Stimulated activated CD4-positive, alpha-beta T cell treated with anti-CD3 and anti-CD28 coated beads, TNF-alpha, amount 100 ng/mL, for 48 hours (primary cell): ENCODE measurements at regions not wholly inside any gene's neighbourhood (a gene's known extent, or its start where the extent isn't known, plus 50 kb on each side); places are given as distances from the start of the nearest gene placed in this dataset.

ENCODE experiments used
- DNase-seq, 3 donors: peaks; one replicate each; pipeline ENCODE4 v3.0.0-alpha.2; 2020; ENCODE audit warnings: low read depth in 3 of 3

DNA sequence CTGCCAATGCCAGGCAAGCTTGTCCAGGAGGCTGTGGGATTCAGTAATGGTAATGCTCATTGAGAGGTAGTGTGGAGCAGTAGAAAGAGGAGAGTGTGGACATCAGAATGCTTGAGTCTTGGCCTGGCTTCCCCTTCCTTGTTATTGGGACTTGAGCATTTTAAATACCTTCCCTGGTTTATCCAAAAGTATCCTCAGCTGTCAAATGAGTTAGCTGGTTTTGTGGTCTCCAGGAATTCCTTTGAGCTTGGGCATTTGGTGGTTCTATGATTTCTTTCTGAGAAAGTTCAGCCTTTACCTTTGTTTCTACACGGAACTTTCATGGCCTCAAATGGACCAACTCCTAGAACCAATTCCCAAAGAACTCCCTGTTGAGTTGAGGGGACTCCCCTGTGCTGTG lies 264.3 kb downstream of the PTEN start:
- no peak for DNase-seq

DNA sequence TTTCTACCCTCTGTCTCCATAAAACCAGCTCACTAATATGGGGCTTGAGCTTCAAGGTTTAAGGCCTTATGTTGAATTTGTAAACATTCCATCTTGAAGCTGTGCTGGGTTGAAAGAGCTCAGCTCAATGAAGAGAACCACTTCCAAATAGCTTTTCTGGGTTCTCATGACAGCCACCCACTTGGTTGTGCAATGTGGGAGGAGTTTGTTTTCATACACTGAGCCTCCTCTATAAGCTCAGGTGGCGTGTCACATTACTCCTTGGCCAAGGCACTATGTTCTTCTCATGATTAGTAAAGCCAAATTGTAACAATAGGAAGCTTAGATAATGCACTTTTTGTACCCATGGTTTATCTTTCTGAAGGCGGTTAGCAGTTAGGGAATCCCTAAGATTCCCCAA lies 265.6 kb downstream of the PTEN start:
- DNase-seq: no peak

DNA sequence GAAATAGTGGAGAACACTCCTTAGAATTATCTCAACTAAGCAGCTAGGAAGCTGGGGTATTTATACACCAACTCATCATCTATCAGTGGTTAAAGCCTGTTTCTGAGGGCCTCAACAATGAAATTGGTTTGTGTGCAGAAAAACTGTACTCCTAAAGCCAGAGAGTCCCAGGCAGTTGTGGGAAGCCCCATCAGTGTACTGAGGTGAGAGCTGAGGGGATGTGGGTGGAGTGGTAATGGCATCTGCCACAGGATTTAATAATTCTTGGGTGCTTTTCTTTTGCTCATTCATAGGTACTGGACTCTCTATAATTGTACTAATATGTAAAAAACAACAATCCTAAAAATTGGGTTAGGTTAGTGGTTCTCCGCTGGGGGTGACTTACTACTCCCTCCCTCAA lies 267.5 kb downstream of the PTEN start:
- DNase-seq: no peak

DNA sequence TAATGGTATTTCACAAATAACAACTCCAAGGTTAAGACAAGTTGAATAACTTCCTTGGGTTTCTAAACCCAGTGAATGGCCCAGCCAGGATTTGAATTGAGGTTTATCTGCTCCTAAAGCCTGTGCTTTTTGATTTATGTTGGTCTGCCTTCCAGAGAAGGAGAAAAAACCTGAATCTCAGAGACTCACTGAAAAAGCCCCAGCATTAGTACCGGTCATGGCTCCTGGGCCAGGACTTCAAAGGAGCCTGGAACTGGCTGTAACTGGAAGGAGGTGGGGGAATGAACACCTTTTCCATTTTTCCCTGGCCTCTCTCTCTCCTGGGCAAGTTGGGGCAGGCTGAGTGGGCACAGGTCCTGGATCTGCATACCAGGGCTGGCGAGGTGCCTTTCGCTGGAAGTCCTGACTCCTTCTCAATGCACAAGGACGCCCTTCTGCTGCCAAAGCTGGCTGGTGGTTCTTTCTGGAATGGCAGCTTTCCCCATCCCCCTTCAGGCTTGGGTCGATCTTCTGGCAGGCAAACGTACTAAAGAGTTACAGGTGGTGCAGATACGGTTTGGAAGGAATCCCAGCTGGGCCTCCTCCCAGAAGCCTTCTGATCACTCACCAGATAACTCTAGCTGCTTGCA lies 268.2 kb downstream of the PTEN start:
- no peak for DNase-seq

DNA sequence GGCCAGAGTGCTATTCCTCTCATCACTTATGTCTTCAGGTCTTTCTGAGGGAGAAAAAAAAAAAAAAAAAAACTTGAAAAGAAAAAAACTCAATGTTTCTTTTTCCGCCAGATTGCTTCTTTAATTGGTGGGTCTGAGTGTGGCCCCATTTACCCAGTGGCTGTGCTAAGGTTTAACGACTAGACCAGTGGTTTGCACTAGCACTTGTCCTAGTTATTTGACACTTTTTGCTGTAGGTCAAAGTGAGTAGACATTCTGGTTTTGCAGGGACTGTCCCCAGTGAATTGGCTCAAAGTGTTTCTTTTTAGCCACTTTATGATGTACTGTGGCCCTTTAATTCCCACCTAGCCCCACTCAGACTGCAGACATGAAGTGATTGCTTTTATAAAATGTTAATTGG lies 273.3 kb downstream of the PTEN start:
- DNase-seq: no peak

DNA sequence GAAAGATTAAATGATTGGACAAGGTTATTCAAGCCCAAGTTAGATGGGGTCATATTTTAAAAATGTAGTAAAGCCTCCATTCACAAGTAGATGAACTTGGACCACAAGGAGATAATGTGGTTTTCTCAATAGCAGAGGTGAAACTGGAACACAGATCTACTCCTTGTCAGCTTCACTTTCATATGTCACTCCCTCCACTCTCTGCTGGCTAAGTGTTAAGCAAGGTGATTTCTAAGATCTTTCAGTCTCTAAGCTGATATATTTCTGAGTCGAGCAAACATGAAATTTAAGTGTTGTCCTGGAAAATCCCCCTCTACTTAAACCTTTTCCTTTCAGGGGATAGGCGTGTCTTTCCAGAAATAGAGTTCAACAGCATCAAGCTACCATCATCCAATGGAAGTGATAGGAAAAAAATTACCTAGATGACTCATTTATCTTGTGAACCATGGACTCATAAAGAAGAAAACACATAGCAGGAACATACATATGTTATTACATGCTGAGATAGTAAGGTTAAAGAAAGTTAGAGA lies 275.0 kb downstream of the PTEN start:
- no peak for DNase-seq

DNA sequence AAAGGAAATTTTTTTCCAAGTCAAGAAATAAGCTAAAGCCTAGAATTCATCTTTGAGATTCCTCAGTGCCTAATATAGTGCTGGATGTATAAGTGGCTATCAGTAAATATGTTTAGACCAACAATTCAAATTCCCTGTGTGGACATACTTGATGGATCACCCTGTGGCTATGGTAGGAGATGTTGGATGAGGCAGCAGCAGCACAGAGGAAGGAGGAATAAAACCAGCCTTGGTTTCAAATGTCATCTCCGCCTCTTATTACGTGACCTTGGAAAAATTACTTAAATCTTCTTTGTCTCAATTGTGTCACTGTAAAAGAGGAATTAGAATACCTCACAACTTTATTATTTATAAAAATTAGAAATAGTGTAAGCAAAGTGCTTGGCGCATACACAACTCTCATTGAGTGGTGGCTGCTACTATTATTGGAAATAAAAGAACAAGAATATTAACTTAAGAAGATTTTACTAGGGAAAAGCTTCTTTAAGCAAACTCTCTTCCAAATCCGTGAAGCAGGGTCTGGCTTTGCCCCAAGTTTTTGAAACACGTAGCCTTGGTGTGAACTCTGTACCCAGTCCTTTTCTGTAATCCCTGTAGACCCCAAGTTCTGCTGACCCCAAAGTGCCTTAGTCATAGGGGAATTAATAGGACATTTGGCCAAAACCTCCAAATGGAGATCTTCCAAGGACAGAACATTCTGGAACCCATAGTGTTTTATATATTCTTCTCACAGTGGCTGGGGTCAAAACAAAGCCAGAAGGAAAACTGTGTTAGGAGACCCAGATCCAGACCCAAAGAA lies 283.8 kb downstream of the PTEN start:
- DNase-seq: no peak

DNA sequence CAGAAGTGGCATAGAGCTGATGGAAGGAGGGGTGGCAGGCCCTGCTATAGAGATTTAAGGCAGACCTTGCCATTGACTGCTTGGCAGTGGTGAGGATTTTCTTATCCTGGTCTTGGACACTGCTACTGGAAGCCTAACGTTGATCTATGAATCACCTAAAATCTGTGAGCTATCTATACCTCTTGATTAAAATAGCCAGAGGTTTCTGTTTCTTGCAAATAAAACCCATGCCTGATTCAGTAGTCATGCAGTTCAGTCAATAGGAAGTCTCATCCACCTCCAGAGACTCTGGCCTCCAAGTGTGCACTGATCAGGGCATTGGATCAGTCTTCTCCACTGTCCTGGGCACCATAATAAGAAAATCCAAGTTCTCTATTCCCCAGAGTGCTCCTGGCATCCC lies 286.5 kb downstream of the PTEN start:
- DNase-seq: no peak

DNA sequence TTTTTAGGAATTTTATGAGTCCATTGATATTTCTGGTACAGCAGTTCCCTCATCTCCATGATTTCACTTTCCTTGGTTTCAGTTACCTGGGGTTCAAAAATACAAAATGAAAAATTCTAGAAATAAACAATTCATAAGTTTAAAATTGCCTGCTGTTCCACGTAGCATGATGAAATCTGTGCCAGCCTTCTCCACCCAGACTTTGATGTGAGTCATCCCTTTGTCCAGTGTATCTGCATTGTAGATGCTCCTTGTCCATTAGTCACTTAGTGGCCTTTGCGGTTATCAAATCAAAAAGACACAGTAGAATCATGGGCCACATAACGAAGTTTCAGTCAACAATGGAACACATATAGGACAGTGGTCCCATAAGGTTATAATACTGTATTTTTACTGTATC lies 286.9 kb downstream of the PTEN start:
- no peak for DNase-seq

DNA sequence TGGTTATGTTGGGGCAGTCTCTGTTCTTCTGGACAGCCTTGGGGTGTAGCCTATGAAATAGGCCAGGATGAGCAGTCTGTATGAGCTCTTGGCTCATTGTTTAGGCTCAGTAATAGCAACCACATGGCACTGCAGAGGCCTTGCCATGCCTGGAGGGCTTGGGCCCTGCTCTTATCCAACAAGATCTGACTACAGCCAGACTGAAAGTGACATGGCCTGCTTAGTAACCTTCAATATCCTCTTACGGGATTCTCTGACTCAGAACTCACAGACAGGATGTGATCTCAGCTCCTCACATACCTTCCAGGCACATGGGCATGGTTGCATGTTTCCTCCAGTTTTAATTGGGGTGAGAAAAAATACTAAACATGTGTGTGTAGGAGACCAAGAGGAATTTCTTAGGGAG lies 289.3 kb downstream of the PTEN start:
- DNase-seq: peak; percentile 9 to 61 (median 29)

DNA sequence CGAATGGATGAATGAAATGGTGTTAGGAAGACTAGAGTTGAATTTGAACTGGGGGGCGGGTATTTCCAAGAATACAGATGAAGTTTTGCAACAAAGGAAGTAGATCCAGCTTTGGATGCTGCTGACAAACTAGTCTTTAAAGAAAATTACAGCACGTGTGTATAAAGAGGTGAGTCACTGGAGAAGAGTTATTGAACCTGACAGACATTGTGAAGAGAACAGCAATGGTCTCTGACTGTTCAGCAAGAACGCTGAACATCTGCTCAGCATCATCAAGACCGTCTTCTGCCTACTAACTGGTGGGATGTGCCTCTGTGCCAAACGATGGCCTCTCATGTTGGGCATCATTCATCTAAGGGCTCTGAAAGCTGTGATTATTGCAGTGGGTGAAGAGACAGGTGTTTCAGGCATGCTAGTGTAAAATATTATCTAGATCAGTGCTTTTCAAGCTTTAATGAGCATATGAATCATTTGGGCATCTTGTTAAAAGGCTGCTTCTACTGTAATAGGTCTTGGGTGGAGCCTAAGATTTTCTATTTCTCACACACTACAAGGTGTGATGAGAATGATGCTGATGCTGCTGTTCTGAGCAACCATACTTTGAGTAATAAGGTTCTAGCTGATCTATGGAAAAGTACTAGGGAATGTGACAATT lies 291.3 kb downstream of the PTEN start:
- no peak for DNase-seq

DNA sequence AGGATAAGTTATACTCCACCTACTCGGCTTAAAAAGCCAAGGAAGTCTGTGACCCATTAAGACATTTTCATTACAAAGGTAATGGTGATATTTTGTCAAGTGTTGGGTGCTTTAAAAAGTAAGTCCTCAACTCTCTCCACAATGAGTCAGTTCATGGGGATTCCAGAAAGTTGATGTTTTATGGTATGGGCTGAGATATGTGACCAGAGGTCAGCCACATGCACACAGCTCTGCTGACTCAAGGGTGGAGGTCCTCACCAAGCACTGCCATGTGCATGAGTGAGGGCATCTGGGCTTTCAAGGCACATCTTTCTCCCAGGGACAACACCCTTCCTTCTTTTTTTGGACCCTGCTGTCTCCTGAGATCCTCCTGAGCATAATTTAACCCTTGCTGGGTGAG lies 292.9 kb downstream of the PTEN start:
- DNase-seq: no peak

DNA sequence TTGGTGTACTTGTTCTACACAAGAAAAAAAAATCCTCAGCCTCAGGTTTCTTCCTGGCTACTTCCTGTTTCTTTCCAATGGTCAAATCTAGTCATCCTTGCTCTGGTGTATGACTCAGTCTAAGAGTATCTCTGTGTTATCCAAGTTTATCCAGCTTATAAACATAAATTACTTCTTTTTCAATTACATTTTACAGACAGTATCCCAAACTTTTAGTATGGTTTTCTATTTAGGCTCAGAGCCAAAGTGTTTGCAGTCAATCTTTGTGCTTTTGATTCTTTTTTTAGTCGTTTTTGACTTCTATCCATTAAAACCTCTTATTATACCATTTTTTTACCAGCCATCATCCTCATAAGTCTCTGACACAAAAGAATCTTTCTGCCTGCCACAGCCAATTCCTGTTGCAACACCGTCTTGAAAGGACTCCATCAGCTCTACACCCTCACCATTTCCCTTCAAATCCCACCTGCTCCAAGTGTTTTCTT lies 294.6 kb downstream of the PTEN start:
- no peak for DNase-seq

DNA sequence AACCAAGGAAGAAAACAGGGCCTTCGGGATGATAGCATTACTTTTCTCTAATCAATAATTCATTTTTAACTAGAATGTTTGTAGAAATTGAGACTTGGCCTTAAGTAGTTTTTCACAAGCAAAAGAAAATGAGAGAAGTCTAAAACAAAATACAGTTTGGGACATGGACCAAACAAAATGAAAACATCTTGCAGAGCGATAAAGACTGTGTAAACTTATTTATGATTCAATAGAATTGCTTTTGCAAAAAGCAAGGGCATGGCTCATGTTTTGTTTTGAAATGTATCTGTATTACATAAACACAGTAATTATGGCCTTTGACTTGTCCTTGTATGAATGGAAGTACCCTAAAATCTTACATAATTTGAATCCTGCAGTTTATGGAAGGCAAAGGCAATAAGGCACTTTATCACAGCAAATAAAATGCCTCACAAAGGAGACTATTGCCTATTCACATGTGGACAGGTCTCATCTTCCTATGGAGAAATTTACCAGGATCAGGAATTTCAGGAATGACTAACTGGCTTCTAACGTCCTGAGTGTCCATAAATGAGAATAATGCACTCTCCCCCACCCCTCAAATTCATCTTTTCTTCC lies 295.2 kb downstream of the PTEN start:
- no peak for DNase-seq

DNA sequence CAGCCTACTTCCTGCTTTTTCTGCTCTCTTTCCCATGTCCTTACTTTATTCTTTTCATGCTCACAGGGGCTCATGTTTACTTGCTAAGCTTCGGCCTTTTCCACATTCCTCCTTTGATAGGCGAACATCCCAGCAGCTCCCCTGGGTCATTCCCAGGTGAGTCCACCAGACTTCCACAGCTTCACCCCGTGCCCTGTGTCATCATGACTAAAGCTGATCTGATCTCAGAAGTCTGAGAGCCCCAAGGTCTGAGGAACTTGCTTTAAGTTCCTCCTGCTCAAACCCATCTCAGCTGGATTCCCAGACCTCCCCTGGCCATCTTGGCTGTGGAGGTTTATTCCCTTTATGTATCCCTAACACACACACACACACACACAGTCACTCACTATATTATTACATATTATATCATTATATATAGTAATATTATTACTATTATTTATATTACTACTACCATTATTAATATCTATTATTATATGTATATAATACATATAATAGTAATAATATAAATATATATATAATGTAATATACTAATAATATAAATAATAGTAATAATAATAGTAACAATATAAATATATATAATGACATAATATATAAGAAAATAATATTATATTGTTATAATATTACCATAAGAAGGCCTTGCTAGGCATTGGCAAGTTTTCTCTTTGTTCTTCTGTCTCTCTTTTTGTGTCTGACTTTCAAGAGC lies 295.9 kb downstream of the PTEN start:
- no peak for DNase-seq

DNA sequence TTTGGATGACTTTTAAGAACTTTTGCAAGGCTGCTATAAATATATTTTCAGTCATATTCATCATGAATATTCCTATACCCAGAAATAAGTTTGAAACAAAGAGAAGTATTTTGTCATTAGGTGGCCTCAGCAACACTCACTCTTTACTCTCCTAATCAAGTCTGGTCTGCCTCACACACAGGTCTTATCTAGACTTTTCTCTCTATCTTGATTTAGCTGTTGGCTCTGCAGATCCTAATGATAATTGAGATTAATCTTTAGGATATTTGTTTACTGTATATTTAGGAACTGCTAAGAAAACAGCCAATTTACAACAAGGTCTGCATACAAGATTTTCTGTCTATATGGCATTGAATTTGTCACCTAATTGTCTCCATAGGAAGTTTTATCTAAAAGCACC lies 297.6 kb downstream of the PTEN start:
- no peak for DNase-seq

DNA sequence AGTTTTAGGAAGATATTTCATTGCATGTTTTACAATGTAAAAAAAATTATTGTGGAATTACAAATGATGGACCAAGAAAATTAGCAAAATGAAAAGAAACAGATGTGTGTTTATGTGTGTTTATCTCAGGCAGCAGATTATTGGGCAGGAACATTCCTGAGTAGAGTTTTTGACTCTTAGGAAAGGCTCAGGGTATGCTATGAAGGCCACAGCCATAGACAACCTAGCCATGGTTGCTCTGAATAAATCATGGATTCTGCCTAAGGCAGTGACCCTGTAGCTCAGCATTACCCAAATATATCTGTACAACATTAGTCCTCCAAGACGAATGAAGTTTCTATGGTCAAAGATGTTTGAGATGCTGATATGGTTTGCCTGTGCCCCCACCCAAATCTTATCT lies 298.3 kb downstream of the PTEN start:
- DNase-seq: no peak

DNA sequence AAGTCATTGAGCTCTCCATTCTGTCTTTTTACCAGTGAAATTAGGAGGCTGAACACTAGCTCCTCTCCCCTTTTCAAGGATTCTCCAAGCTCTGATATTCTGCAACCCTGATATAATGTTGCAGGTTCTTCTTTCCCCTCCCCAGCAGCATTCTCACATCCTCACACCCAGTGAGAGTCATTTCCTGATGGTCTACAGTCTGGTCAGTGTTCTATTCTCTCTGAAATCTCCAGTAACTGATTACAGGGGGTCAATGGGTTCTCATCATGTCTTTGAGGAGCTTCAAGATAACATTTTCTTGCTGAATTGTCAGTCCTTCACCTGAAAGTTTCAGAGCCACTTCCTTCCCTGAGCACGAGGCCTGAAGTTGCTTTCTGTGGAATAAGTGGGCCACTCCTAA lies 299.4 kb downstream of the PTEN start:
- no peak for DNase-seq

DNA sequence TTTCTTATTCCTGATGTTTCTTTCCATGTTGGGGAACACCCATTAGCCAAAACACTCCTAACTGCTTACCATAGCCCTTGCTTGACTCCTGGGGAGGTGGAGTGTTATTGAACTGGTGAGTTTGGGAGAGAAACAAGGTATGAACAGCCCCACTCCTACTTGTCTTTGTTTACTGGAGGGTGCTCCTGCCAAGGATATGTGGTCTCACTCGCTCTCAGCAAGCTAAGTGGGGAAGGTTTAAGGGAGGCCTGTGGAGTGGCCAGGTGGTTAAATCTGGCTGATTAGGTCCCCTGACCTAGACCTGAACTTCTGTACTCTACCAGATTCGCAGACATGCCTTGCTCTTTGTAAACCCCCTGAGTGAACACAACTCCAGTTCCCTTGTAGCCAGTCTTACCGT lies 300.1 kb downstream of the PTEN start:
- no peak for DNase-seq

DNA sequence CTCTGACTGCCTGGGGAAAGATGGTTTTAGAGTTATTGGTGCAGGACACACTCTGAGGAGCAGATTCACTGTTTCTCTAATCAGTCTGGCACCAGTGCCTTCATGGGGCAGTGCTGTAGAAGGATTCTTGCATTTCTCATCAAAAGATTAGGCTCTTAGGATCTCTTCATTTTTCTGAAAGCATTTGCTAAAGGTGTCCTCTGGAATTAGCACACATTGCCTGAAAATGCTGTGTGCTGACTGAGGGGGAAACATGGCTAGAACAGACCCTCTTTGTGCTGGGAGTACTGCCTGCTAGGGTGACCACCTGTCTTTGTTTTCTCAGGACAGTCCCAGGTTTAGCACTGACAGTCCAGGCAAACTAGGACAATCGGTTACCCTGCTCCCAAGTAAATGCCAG lies 301.0 kb downstream of the PTEN start:
- DNase-seq: no peak

DNA sequence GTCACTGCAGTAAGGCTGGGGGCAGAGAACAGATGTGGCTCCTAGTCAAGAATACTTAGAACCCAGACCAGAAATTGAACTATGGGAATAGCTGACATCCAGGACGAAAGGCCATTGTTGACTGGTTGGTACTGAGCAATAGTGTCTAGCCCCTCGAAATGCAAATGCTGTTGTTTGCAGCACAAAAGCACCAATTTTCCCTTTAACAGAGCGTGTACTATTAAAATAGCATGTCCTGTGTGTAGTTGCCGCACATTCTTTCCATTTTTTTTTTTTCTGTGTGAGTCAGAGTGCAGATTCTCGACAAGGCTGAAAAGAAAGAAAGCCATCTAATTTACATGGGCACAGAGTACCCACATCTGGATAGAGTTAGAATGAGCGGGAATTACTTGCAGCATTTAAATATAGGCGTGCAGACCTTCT lies 302.4 kb downstream of the PTEN start:
- no peak for DNase-seq
